NCI-H2107 (cell line): ENCODE measurements at regions not wholly inside any gene's neighbourhood (a gene's known extent, or its start where the extent isn't known, plus 50 kb on each side); places are given as distances from the start of the nearest gene placed in this dataset.
"Not testable (repeated sequence)": the region's sequence is repeated elsewhere in the genome, so short reads cannot be mapped to it uniquely, and the experiment has no call there.

Source experiments
- DNase-seq: peaks from one replicate; lab custom pipeline; 2025; lab: John Stamatoyannopoulos, UW

- no peak for DNase-seq
Observed at GRCh38 chr2:14424478-14425390, 207.8 kb upstream of the LRATD1 start.

- no peak for DNase-seq
Observed at GRCh38 chr2:14425869-14426268, 206.6 kb upstream of the LRATD1 start.

- no peak for DNase-seq
Observed at GRCh38 chr2:14428056-14428455, 204.5 kb upstream of the LRATD1 start.

- no peak for DNase-seq
Observed at GRCh38 chr2:14433946-14434495, 198.5 kb upstream of the LRATD1 start.

- no peak for DNase-seq
Observed at GRCh38 chr2:14445670-14446069, 186.8 kb upstream of the LRATD1 start.

GRCh38 chr2:14448340-14448739 is 184.2 kb upstream of the LRATD1 start:
- DNase-seq: no peak

- no peak for DNase-seq
Observed at GRCh38 chr2:14451312-14451711, 181.2 kb upstream of the LRATD1 start.

- no peak for DNase-seq
Observed at GRCh38 chr2:14454202-14454601, 178.3 kb upstream of the LRATD1 start.

GRCh38 chr2:14459786-14460325 is 172.7 kb upstream of the LRATD1 start:
- no peak for DNase-seq

- no peak for DNase-seq
Observed at GRCh38 chr2:14475994-14476393, 156.5 kb upstream of the LRATD1 start.

- no peak for DNase-seq
Observed at GRCh38 chr2:14479486-14479885, 153.0 kb upstream of the LRATD1 start.

- no peak for DNase-seq
Observed at GRCh38 chr2:14480120-14480519, 152.4 kb upstream of the LRATD1 start.

GRCh38 chr2:14480906-14481305 is 151.6 kb upstream of the LRATD1 start:
- DNase-seq: no peak

GRCh38 chr2:14492920-14493503 is 139.5 kb upstream of the LRATD1 start:
- no peak for DNase-seq

GRCh38 chr2:14494759-14495158 is 137.8 kb upstream of the LRATD1 start:
- no peak for DNase-seq

GRCh38 chr2:14501061-14501460 is 131.5 kb upstream of the LRATD1 start:
- no peak for DNase-seq

GRCh38 chr2:14506955-14507354 is 125.6 kb upstream of the LRATD1 start:
- DNase-seq: not testable (repeated sequence)

- no peak for DNase-seq
Observed at GRCh38 chr2:14511541-14511940, 121.0 kb upstream of the LRATD1 start.

- DNase-seq: no peak
Observed at GRCh38 chr2:14513903-14514302, 118.6 kb upstream of the LRATD1 start.

- DNase-seq: no peak
Observed at GRCh38 chr2:14516844-14517243, 115.7 kb upstream of the LRATD1 start.

GRCh38 chr2:14517731-14518130 is 114.8 kb upstream of the LRATD1 start:
- DNase-seq: no peak

- no peak for DNase-seq
Observed at GRCh38 chr2:14520385-14520945, 112.1 kb upstream of the LRATD1 start.
